ENCODE measurements at regions not wholly inside any gene's neighbourhood (a gene's known extent, or its start where the extent isn't known, plus 50 kb on each side); places are given as distances from the start of the nearest gene placed in this dataset.
A peak's percentile ranks its signal among the peaks of the same experiment; 100 is the strongest.
"Not testable (repeated sequence)": the region's sequence is repeated elsewhere in the genome, so short reads cannot be mapped to it uniquely, and the experiment has no call there.

DNA sequence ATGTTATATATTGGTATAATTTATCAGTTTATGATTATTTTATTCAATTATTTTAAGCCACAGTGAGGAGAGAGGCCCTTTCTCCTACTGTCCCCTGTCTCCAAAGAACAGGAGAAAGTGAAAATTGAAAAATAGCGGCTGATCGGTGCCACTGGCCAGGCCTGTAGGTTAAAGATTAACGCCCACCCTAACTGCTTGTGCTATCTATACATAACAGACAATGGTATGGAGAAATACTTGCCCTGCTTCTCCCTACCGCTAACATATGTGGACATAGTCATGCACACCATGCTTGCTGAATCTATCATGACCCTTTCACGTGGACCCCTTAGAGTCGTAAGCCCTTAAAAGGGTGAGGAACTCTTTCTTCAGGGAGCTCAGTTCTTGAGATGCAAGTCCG, 67.5 kb downstream of the EIF1AY start:
- no peaks in the 10 kb centered on the region for H3K4me1 ChIP-seq (ENCODE audit: control insufficient read depth, insufficient read depth, low read length)
- no peak overlapping the region for H3K27ac ChIP-seq (ENCODE audit: low read length)
- H3K36me3 ChIP-seq (ENCODE audit: control insufficient read depth, insufficient read depth, low read length) = no peaks in the 10 kb centered on the region
- no CpG with 5 or more reads among the region's 7 CpGs for WGBS (ENCODE audit: insufficient coverage, low lambda C conversion rate)
- no peaks in the 10 kb centered on the region for H3K27me3 ChIP-seq (ENCODE audit: control insufficient read depth, insufficient read depth, low read length)
- H3K4me3 ChIP-seq (ENCODE audit: low read length) = no peak overlapping the region
- H3K9me3 ChIP-seq (ENCODE audit: control insufficient read depth, low read depth, low read length) = no peaks in the 10 kb centered on the region
- DNase-seq = no peak

DNA sequence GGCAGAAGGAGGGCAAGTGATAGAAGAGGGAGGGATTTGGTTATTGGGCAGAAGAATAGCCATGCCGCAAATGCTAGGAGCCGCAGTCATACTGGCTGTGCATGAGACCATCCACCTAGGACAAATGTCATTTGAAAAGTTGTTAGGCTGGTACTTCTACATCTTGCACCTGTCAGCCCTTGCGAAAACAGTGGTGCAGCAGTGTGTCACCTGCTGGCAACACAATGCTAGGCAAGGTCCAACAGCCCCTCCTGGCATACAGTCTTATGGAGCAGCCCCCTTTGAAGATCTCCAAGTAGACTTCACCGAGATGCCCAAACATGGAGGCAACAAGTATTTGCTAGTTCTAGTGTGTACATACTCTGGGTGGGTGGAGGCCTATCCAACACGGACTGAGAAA, 72.7 kb downstream of the EIF1AY start:
- DNase-seq = no peak
- H3K27me3 ChIP-seq (ENCODE audit: control insufficient read depth, insufficient read depth, low read length) = no peaks in the 10 kb centered on the region
- no peaks in the 10 kb centered on the region for H3K9me3 ChIP-seq (ENCODE audit: control insufficient read depth, low read depth, low read length)
- H3K27ac ChIP-seq (ENCODE audit: low read length) = no peak overlapping the region
- H3K4me1 ChIP-seq (ENCODE audit: control insufficient read depth, insufficient read depth, low read length) = no peaks in the 10 kb centered on the region
- H3K4me3 ChIP-seq (ENCODE audit: low read length) = no peak overlapping the region
- WGBS (ENCODE audit: insufficient coverage, low lambda C conversion rate) = no CpG with 5 or more reads among the region's 5 CpGs
- no peaks in the 10 kb centered on the region for H3K36me3 ChIP-seq (ENCODE audit: control insufficient read depth, insufficient read depth, low read length)

DNA sequence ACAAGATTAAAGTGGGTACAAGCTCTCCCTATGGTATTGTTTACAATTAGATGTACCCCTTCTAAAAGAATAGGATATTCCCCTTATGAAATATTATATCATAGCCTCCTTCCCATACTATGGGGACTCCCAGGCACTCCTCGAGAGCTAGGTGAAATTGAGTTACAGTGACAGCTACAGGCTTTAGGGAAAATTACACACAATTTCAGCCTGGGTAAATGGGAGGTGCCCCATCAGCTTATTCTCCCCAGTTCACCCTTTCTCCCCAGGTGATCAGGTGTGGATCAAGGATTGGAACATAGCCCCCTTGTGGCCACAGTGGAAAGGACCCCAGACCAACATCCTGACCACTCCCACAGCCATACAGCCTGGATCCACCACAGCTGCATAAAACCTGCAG, 73.3 kb downstream of the EIF1AY start:
- H3K4me3 ChIP-seq (ENCODE audit: low read length); DNase-seq: not testable (repeated sequence)
- no CpG with 5 or more reads among the region's 1 CpG for WGBS (ENCODE audit: insufficient coverage, low lambda C conversion rate)

DNA sequence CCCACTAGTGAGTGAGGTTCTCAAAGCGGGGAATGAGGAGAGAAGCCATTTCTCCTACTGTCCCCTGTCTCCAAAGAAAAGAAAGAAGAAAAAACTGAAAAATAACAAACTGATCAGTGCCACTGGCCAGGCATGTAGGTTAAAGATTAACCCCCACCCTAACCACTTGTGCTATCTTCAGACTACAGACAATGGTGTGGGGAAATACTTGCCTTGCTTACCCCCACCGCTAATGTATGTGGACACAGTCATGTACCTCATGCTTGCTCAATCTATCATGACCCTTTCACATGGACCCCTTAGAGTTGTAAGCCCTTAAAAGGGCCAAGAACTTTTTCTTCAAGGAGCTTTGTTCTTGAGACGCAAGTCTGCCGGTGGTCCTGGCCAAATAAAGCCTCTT, 75.9 kb downstream of the EIF1AY start:
- Histone ChIP-seq H3K27ac (ENCODE audit: low read length) (no peak overlapping the region), H3K9me3 (ENCODE audit: control insufficient read depth, low read depth, low read length) (no peaks in the 10 kb centered on the region), H3K4me1 (ENCODE audit: control insufficient read depth, insufficient read depth, low read length) (no peaks in the 10 kb centered on the region), H3K36me3 (ENCODE audit: control insufficient read depth, insufficient read depth, low read length) (no peaks in the 10 kb centered on the region), H3K4me3 (ENCODE audit: low read length) (no peak overlapping the region), H3K27me3 (ENCODE audit: control insufficient read depth, insufficient read depth, low read length) (no peaks in the 10 kb centered on the region)
- WGBS (ENCODE audit: insufficient coverage, low lambda C conversion rate) = no CpG with 5 or more reads among the region's 4 CpGs
- no peak for DNase-seq

More for the DNA sequence above, 73.3 kb downstream of the EIF1AY start:
- H3K27me3 ChIP-seq (ENCODE audit: control insufficient read depth, insufficient read depth, low read length); H3K27ac ChIP-seq (ENCODE audit: low read length); H3K9me3 ChIP-seq (ENCODE audit: control insufficient read depth, low read depth, low read length); H3K4me1 ChIP-seq (ENCODE audit: control insufficient read depth, insufficient read depth, low read length); H3K36me3 ChIP-seq (ENCODE audit: control insufficient read depth, insufficient read depth, low read length): not testable (repeated sequence)

DNA sequence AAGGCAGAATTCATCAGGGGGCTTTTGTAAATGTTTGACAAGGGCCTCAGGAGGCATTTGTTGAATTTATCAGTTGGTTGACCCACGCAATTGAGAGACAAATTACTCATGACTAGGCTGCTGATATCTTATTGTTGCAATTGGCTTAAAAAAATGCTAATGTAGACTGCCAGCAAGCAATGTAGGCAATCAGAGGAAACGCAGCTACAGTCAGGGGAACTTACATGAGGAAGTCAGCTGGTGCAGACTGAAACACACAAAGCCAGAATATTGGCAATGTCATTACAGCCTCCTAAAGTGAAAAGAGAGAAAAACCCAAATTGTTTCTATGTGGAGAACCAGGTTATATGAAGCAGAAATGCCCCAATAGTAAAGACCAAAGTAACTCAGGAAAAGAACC, 83.9 kb downstream of the EIF1AY start:
- WGBS (ENCODE audit: insufficient coverage, low lambda C conversion rate) = 50% methylated on average over 1 of the region's 2 CpGs
- H3K27ac ChIP-seq (ENCODE audit: low read length) = no peak overlapping the region
- no peaks in the 10 kb centered on the region for H3K27me3 ChIP-seq (ENCODE audit: control insufficient read depth, insufficient read depth, low read length)
- no peak overlapping the region for H3K4me3 ChIP-seq (ENCODE audit: low read length)
- no peaks in the 10 kb centered on the region for H3K36me3 ChIP-seq (ENCODE audit: control insufficient read depth, insufficient read depth, low read length)
- H3K9me3 ChIP-seq (ENCODE audit: control insufficient read depth, low read depth, low read length) = no peaks in the 10 kb centered on the region
- no peaks in the 10 kb centered on the region for H3K4me1 ChIP-seq (ENCODE audit: control insufficient read depth, insufficient read depth, low read length)
- no peak for DNase-seq

DNA sequence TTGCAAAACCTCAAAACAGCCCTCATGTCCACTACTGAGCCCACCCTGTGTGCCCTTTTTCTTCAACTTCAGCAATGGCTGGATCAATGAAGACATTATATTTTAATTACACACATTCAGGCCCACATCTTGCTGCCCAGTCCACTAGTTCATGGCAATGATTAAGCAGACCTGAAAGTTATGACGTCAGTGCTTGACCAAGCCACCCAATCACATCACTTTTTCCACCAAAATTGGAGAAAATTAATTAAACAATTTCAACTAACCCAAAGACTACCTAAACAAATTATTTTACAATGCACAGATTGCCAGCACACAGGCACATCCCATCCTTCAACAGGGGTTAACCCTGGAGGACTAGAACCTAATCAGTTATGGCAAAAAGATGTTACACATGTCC, 86.6 kb downstream of the EIF1AY start:
- no CpG with 5 or more reads among the region's 1 CpG for WGBS (ENCODE audit: insufficient coverage, low lambda C conversion rate)

DNA sequence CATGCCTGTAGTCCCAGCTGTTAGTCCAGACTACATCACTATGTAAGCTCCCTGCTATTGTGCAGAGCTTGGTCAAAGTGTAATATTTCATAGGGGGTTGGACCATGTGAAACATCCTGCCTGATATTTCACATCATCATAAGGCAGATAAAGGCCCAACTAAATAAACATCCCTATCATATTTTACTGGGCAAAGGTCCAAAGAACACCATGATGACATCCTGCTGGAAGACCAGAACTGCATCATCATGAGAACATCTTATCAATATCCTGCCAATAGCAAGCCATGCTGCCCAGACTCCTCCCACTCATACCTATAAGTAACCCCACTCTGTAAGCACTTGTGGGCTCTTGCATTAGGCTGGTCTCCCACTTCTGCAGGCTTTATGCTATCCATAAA, 88.6 kb downstream of the EIF1AY start:
- no peaks in the 10 kb centered on the region for H3K4me1 ChIP-seq (ENCODE audit: control insufficient read depth, insufficient read depth, low read length)
- DNase-seq = peak in 1 of 2 donors; percentile 2
- no peaks in the 10 kb centered on the region for H3K27me3 ChIP-seq (ENCODE audit: control insufficient read depth, insufficient read depth, low read length)
- H3K36me3 ChIP-seq (ENCODE audit: control insufficient read depth, insufficient read depth, low read length) = no peaks in the 10 kb centered on the region
- H3K9me3 ChIP-seq (ENCODE audit: control insufficient read depth, low read depth, low read length) = no peaks in the 10 kb centered on the region
- H3K27ac ChIP-seq (ENCODE audit: low read length) = no peak overlapping the region
- no peak overlapping the region for H3K4me3 ChIP-seq (ENCODE audit: low read length)

More for the DNA sequence above, 86.6 kb downstream of the EIF1AY start:
- Histone ChIP-seq H3K9me3 (ENCODE audit: control insufficient read depth, low read depth, low read length) (no peaks in the 10 kb centered on the region), H3K4me1 (ENCODE audit: control insufficient read depth, insufficient read depth, low read length) (no peaks in the 10 kb centered on the region), H3K27ac (ENCODE audit: low read length) (no peak overlapping the region), H3K36me3 (ENCODE audit: control insufficient read depth, insufficient read depth, low read length) (no peaks in the 10 kb centered on the region), H3K4me3 (ENCODE audit: low read length) (no peak overlapping the region), H3K27me3 (ENCODE audit: control insufficient read depth, insufficient read depth, low read length) (no peaks in the 10 kb centered on the region)
- no peak for DNase-seq

DNA sequence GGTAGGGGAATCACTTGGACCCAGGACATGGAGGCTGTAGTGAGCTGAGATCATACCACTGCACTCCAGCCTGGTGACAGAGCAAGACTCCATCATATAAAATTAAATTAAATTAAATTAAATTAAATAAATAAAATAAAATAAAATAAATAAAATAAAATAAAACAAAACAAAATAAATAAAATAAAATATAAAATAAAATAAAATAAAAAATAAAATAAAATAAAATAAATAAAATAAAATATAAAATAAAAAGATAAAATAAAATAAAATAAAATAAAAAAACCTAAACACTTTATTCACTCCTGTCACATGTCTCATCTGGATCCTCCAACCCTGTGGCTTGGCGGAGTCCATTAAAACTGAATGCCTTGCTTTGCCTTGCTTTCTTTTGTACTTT, 89.8 kb downstream of the EIF1AY start:
- H3K36me3 ChIP-seq (ENCODE audit: control insufficient read depth, insufficient read depth, low read length); H3K4me3 ChIP-seq (ENCODE audit: low read length); H3K27ac ChIP-seq (ENCODE audit: low read length); H3K4me1 ChIP-seq (ENCODE audit: control insufficient read depth, insufficient read depth, low read length); DNase-seq; H3K9me3 ChIP-seq (ENCODE audit: control insufficient read depth, low read depth, low read length); H3K27me3 ChIP-seq (ENCODE audit: control insufficient read depth, insufficient read depth, low read length): not testable (repeated sequence)
- WGBS (ENCODE audit: insufficient coverage, low lambda C conversion rate) = no CpG with 5 or more reads among the region's 1 CpG

DNA sequence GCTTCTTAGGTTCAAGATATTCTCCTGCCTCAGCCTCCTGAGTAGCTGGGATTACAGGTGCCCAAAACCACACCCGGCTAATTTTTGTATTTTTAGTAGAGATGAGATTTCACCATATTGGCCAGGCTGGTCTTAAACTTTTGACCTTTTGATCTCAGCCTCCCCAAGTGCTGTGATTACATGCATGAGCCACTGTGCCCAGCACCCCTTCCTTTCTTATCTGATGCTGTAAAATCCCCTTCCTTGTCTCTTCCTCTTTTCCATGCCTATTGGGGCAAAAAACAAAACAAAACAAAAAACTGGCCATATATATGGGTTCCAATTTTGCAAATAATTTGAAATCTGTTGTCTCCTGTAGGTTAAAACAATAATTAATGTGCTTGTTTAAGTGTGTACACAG, 74.0 kb upstream of the RPS4Y2 start:
- no peak for DNase-seq
- no peak overlapping the region for H3K27ac ChIP-seq (ENCODE audit: low read length)
- no peaks in the 10 kb centered on the region for H3K27me3 ChIP-seq (ENCODE audit: control insufficient read depth, insufficient read depth, low read length)
- H3K9me3 ChIP-seq (ENCODE audit: control insufficient read depth, low read depth, low read length) = no peaks in the 10 kb centered on the region
- no CpG with 5 or more reads among the region's 1 CpG for WGBS (ENCODE audit: insufficient coverage, low lambda C conversion rate)
- no peaks in the 10 kb centered on the region for H3K36me3 ChIP-seq (ENCODE audit: control insufficient read depth, insufficient read depth, low read length)
- no peak overlapping the region for H3K4me3 ChIP-seq (ENCODE audit: low read length)
- no peaks in the 10 kb centered on the region for H3K4me1 ChIP-seq (ENCODE audit: control insufficient read depth, insufficient read depth, low read length)

DNA sequence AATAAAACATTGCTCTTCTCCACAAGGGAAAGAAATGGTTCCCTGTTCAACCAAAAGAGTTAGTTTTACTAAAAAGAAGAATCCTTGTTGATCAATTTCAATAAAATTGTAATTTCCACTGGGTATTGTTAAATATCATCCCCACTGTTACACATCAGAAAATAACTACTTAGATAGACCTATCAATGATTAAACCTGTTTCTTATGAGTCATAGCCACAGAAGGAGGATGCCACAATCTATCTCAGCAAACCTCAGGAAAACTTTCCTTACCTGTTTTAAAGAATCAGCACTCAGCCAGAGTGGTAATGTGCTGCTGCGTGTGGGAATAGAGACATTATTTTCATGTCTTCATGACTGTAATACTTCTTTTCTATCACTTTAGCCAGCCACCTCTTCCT, 72.5 kb upstream of the RPS4Y2 start:
- no peaks in the 10 kb centered on the region for H3K27me3 ChIP-seq (ENCODE audit: control insufficient read depth, insufficient read depth, low read length)
- H3K4me3 ChIP-seq (ENCODE audit: low read length) = no peak overlapping the region
- no peaks in the 10 kb centered on the region for H3K36me3 ChIP-seq (ENCODE audit: control insufficient read depth, insufficient read depth, low read length)
- no CpG with 5 or more reads among the region's 1 CpG for WGBS (ENCODE audit: insufficient coverage, low lambda C conversion rate)
- no peaks in the 10 kb centered on the region for H3K9me3 ChIP-seq (ENCODE audit: control insufficient read depth, low read depth, low read length)
- no peaks in the 10 kb centered on the region for H3K4me1 ChIP-seq (ENCODE audit: control insufficient read depth, insufficient read depth, low read length)
- H3K27ac ChIP-seq (ENCODE audit: low read length) = no peak overlapping the region
- no peak for DNase-seq

DNA sequence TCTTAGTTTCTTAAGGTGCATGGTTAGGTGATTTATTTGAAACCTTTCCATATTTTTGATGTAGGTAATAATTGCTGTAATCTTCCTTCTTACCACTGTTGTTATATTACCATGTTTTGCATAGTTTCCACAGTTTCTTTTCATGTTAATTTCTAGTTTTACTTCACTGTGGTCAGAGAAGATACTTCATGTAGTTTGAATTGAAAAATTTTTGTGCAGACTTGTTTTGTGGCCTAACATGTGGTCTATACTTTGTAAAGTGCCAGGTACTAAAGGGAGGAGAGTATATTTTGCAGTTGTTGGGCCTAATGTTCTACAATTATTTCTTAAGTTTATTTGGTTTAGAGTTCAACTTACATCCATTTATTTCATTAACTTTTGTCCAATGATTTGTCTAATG, 69.2 kb upstream of the RPS4Y2 start:
- no peaks in the 10 kb centered on the region for H3K27me3 ChIP-seq (ENCODE audit: control insufficient read depth, insufficient read depth, low read length)
- H3K27ac ChIP-seq (ENCODE audit: low read length) = no peak overlapping the region
- no peaks in the 10 kb centered on the region for H3K4me1 ChIP-seq (ENCODE audit: control insufficient read depth, insufficient read depth, low read length)
- H3K9me3 ChIP-seq (ENCODE audit: control insufficient read depth, low read depth, low read length) = no peaks in the 10 kb centered on the region
- DNase-seq = no peak
- H3K4me3 ChIP-seq (ENCODE audit: low read length) = no peak overlapping the region
- no peaks in the 10 kb centered on the region for H3K36me3 ChIP-seq (ENCODE audit: control insufficient read depth, insufficient read depth, low read length)
